ENCODE measurements at regions not wholly inside any gene's neighbourhood (a gene's known extent, or its start where the extent isn't known, plus 50 kb on each side); places are given as distances from the start of the nearest gene placed in this dataset.

GRCh38 chr7:10703981-10704380, 269.7 kb upstream of the PHF14 start:
- POLR2A ChIA-PET, result no interaction called here
- Histone ChIP-seq H3K27ac (ENCODE audit: extremely low read depth, low read depth, low read length) (no peak overlapping the region), H3K36me3 (ENCODE audit: control insufficient read depth in 2 of 2, insufficient read depth in 1 of 2, low read length in 2 of 2) (no peaks in the 10 kb centered on the region), H3K4me1 (ENCODE audit: control insufficient read depth, insufficient read depth, low read length) (0 out of 2 replicates have a peak, but pooled peaks cover 3% of the 10 kb centered on the region), H3K9me3 (ENCODE audit: control insufficient read depth, insufficient read depth, low read depth, low read length) (no peaks in the 10 kb centered on the region), H3K4me3 (ENCODE audit: low read depth, low read length) (no peak overlapping the region)
- TF ChIP-seq ELK4 (IDR thresholded peaks at IDR 0.05; ENCODE audit: borderline replicate concordance, low read depth, low read length) (no peak), ZNF585B (tag by site-specific recombination; IDR thresholded peaks at IDR 0.05) (no peak), ZNF776 (tag by site-specific recombination; IDR thresholded peaks at IDR 0.05; ENCODE audit: borderline replicate concordance) (no peak), ZNF626 (tag by site-specific recombination; IDR thresholded peaks at IDR 0.05) (no peak), ZFHX2 (tag by site-specific recombination; conservative IDR thresholded peaks at IDR 0.05) (no peak), KLF16 (tag by site-specific recombination; IDR thresholded peaks at IDR 0.05) (no peak), ZBTB6 (tag by site-specific recombination; IDR thresholded peaks at IDR 0.05) (no peak), ZNF324 (tag by site-specific recombination; IDR thresholded peaks at IDR 0.05) (no peak), SCRT2 (tag by site-specific recombination; IDR thresholded peaks at IDR 0.05) (no peak), ZBTB10 (tag by site-specific recombination; IDR thresholded peaks at IDR 0.05) (no peak), PRDM2 (tag by site-specific recombination; IDR thresholded peaks at IDR 0.05; ENCODE audit: borderline replicate concordance) (no peak), FEZF1 (tag by site-specific recombination; IDR thresholded peaks at IDR 0.05) (no peak), ZSCAN16 (tag by site-specific recombination; IDR thresholded peaks at IDR 0.05) (no peak), MEIS1 (CRISPR knock-in tag; IDR thresholded peaks at IDR 0.05; ENCODE audit: borderline replicate concordance) (no peak), ZNF843 (tag by site-specific recombination; IDR thresholded peaks at IDR 0.05) (no peak), ZFP41 (tag by site-specific recombination; IDR thresholded peaks at IDR 0.05; ENCODE audit: borderline replicate concordance) (no peak), ZNF501 (tag by site-specific recombination; IDR thresholded peaks at IDR 0.05) (no peak), SP7 (tag by site-specific recombination; IDR thresholded peaks at IDR 0.05) (no peak), ZNF473 (tag by site-specific recombination; IDR thresholded peaks at IDR 0.05) (no peak), ZSCAN5A (tag by site-specific recombination; IDR thresholded peaks at IDR 0.05) (no peak)
- CTCF ChIA-PET, result no interaction called here

Measured in HEK293 (cell line).